Right lobe of liver (tissue), 6 donors: ENCODE measurements at regions not wholly inside any gene's neighbourhood (a gene's known extent, or its start where the extent isn't known, plus 50 kb on each side); places are given as distances from the start of the nearest gene placed in this dataset.
"Not testable (repeated sequence)": the region's sequence is repeated elsewhere in the genome, so short reads cannot be mapped to it uniquely, and the experiment has no call there.

Experiments
- ATAC-seq, 4 donors: fragments of 200-7000 bp; cut with Tn5 transposase; one replicate each; pipeline ENCODE4 v1.9.1; 2020; ENCODE audit warnings: mild to moderate bottlenecking in 4 of 4, moderate library complexity in 4 of 4
- DNase-seq, 3 donors: peaks; one replicate each; pipeline ENCODE4 v3.0.0-alpha.2; 2020
- H3K27ac ChIP-seq, 3 donors: fragments of 200-600 bp; one replicate each; pipeline ENCODE4 v1.8.0; 2022
- H3K27me3 ChIP-seq, 2 donors: fragments of 200-600 bp; one replicate each; pipeline ENCODE4 v1.8.0; 2022
- H3K36me3 ChIP-seq, 4 donors: fragments of 200-600 bp; sonication (generic) in 1 of 4; one replicate each; pipeline versions ENCODE4 v1.5.1 to v1.8.0; 2017 to 2022; ENCODE audit warnings: control low read depth in 1 of 4
- H3K4me1 ChIP-seq, 4 donors: fragments of 200-600 bp; sonication (generic) in 1 of 4; one replicate each; pipeline versions ENCODE4 v1.5.1 to v1.8.0; 2017 to 2022; ENCODE audit warnings: control low read depth in 1 of 4
- H3K4me3 ChIP-seq, 3 donors: fragments of 200-600 bp; one replicate each; pipeline ENCODE4 v1.8.0; 2022
- H3K9me3 ChIP-seq, 4 donors: fragments of 200-600 bp; sonication (generic) in 1 of 4; one replicate each; pipeline versions ENCODE4 v1.5.1 to v1.8.0; 2017 to 2022; ENCODE audit warnings: control low read depth in 1 of 4
- POLR2A ChIP-seq: fragments of 450-650 bp; IDR thresholded peaks from one replicate; pipeline ENCODE4 v1.6.1; 2017; ENCODE audit warnings: antibody characterized with exemption, mild to moderate bottlenecking
- WGBS: methylation state at CpG from one replicate; pipeline ENCODE4 v1.1.6; 2018; ENCODE audit warnings: low coverage, low lambda C conversion rate; ENCODE audit not compliant: insufficient coverage; ENCODE audit errors: missing lambda C conversion rate; 5-methylcytosine and 5-hydroxymethylcytosine counted together
- intact Hi-C, 2 donors: fragments of 100-400 bp; cut with DNase I; formaldehyde crosslinking; loops; one replicate each; pipeline versions ENCODE4 v1.11.2 to v1.14.1; 2022
- TF ChIP-seq, protein P1 (sequence below), 4 donors: fragments of 200-600 bp in 3 of 4; fragments of 450-650 bp in 1 of 4; IDR thresholded peaks; one replicate each; pipeline versions ENCODE4 v1.5.1 to v1.8.0; 2016 to 2022; ENCODE audit warnings: antibody characterized with exemption in 4 of 4, mild to moderate bottlenecking in 2 of 4
- donor health status: DM: no; HTN: yes; CAD: no.
- donor health status: DM: no; HTN: no; CAD: no.
- donor health status: DM: no; HTN: no; CAD: no.
- donor health status: DM: no; HTN: yes; CAD: no.
- donor health status: DM: no; HTN: yes; CAD: no.

DNA sequence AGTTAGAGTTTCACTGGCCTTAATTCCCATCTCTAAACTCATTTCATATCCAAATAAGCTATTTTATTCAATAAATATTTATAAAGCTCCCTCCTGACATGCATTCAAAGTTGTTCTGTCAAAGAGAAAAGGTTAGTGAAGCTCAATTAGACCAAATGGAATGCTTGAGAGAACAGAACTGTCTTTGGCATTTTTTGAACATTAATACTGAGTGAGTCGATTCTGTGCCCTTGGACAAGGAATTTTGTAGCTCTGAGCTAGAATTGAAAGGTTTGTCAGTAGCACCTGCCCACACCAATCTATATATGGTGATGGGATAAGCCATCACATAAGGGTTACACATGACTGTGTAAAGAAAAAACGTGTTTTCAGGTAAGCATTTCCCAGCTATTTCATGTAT, 631.2 kb upstream of the CCNG1 start:
- H3K36me3 ChIP-seq = no peaks in the 10 kb centered on the region
- H3K4me3 ChIP-seq = no peak overlapping the region
- 33% methylated on average over 2 of the region's 2 CpGs for WGBS
- ATAC-seq (no peak), DNase-seq (no peak)
- no peaks in the 10 kb centered on the region for H3K9me3 ChIP-seq
- TF ChIP-seq, protein P1, sequence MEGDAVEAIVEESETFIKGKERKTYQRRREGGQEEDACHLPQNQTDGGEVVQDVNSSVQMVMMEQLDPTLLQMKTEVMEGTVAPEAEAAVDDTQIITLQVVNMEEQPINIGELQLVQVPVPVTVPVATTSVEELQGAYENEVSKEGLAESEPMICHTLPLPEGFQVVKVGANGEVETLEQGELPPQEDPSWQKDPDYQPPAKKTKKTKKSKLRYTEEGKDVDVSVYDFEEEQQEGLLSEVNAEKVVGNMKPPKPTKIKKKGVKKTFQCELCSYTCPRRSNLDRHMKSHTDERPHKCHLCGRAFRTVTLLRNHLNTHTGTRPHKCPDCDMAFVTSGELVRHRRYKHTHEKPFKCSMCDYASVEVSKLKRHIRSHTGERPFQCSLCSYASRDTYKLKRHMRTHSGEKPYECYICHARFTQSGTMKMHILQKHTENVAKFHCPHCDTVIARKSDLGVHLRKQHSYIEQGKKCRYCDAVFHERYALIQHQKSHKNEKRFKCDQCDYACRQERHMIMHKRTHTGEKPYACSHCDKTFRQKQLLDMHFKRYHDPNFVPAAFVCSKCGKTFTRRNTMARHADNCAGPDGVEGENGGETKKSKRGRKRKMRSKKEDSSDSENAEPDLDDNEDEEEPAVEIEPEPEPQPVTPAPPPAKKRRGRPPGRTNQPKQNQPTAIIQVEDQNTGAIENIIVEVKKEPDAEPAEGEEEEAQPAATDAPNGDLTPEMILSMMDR (IDR thresholded peaks at IDR 0.05) = no peak
- TF ChIP-seq POLR2A = no peak
- H3K27me3 ChIP-seq = no peaks in the 10 kb centered on the region
- H3K4me1 ChIP-seq = no peaks in the 10 kb centered on the region
- intact Hi-C loops = no loop called here
- no peak overlapping the region for H3K27ac ChIP-seq

GRCh38 chr5:162811071-162811470, 626.3 kb upstream of the CCNG1 start:
- Histone ChIP-seq H3K27ac (no peak overlapping the region), H3K4me1 (no peaks in the 10 kb centered on the region), H3K9me3 (no peaks in the 10 kb centered on the region), H3K36me3 (no peaks in the 10 kb centered on the region), H3K27me3 (no peaks in the 10 kb centered on the region), H3K4me3 (no peak overlapping the region)
- DNase-seq (no peak), ATAC-seq (no peak)
- TF ChIP-seq, protein P1 (IDR thresholded peaks at IDR 0.05) = no peak
- no peak for TF ChIP-seq POLR2A
- 78% methylated on average over 1 of the region's 1 CpG for WGBS
- intact Hi-C loops = no loop called here

- H3K27me3 ChIP-seq = no peaks in the 10 kb centered on the region
- no peaks in the 10 kb centered on the region for H3K4me1 ChIP-seq
- H3K27ac ChIP-seq = no peak overlapping the region
- TF ChIP-seq POLR2A = no peak
- TF ChIP-seq, protein P1 (IDR thresholded peaks at IDR 0.05) = no peak
- no peak overlapping the region for H3K4me3 ChIP-seq
- DNase-seq = no peak
- no peak for ATAC-seq
- no peaks in the 10 kb centered on the region for H3K36me3 ChIP-seq
- 81% methylated on average over 2 of the region's 2 CpGs for WGBS
- intact Hi-C loops = no loop called here
- no peaks in the 10 kb centered on the region for H3K9me3 ChIP-seq
These were observed 620.6 kb upstream of the CCNG1 start for GRCh38 chr5:162816816-162817215.

DNA sequence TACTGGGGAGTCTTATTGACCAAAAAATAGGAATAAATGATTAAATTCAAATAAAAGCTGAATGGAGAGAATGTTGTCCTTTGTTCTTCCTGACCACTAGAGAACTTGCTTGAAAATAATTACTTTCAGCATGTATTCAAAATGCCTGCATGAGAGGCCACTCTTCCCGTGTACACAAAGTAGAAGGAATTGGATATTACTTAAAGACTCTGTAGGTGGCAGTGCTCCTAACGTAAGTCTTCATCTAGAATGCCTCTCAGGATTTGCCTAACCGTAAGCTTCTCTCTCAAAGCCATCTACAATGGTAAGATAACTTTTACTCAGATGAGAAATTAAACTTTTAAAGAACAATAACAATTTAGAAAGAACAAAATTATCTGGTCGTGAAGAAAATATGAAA, 620.0 kb upstream of the CCNG1 start:
- no peak for DNase-seq
- H3K27me3 ChIP-seq = no peaks in the 10 kb centered on the region
- no peak for ATAC-seq
- no peak overlapping the region for H3K4me3 ChIP-seq
- H3K36me3 ChIP-seq = no peaks in the 10 kb centered on the region
- intact Hi-C loops = no loop called here
- no peaks in the 10 kb centered on the region for H3K4me1 ChIP-seq
- WGBS = 51% methylated on average over 4 of the region's 4 CpGs
- TF ChIP-seq, protein P1 (IDR thresholded peaks at IDR 0.05) = no peak
- no peak for TF ChIP-seq POLR2A
- no peaks in the 10 kb centered on the region for H3K9me3 ChIP-seq
- no peak overlapping the region for H3K27ac ChIP-seq

DNA sequence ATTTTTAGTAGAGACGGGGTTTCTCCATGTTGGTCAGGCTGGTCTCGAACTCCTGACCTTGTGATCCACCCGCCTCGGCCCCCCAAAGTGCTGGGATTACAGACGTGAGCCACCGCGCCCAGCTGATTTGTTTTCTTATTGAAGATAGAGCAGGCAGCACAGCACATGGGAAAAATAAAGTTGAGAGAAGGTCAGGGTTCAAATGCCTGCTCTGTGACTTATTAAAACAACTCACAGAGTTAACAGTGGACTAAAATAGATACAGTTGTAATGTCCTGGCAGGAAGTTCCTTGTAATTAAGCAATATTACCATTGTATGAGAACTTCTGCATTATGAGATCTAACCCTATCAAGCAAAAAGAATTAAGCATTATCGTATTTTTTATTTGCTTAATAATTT, 615.7 kb upstream of the CCNG1 start:
- H3K27me3 ChIP-seq, H3K4me1 ChIP-seq, H3K9me3 ChIP-seq, intact Hi-C loops, H3K36me3 ChIP-seq, DNase-seq, H3K4me3 ChIP-seq, H3K27ac ChIP-seq: not testable (repeated sequence)
- ATAC-seq = peak in 1 of 4 donors; percentile 30
- 51% methylated on average over 8 of the region's 8 CpGs for WGBS
